Central memory CD4-positive, alpha-beta T cell (primary cell): ENCODE measurements at regions not wholly inside any gene's neighbourhood (a gene's known extent, or its start where the extent isn't known, plus 50 kb on each side); places are given as distances from the start of the nearest gene placed in this dataset.
"Not testable (repeated sequence)": the region's sequence is repeated elsewhere in the genome, so short reads cannot be mapped to it uniquely, and the experiment has no call there.

Experiments used
- DNase-seq: peaks from one replicate; pipeline ENCODE4 v3.0.0; 2022

GRCh38 chr2:147460155-147460554, 384.7 kb upstream of the ACVR2A start:
- DNase-seq, result no peak

GRCh38 chr2:147456779-147457178, 388.1 kb upstream of the ACVR2A start:
- no peak for DNase-seq

- no peak for DNase-seq
Observed at GRCh38 chr2:147451902-147452515, 392.8 kb upstream of the ACVR2A start.

GRCh38 chr2:147450661-147451510, 393.9 kb upstream of the ACVR2A start:
- DNase-seq, result no peak

- DNase-seq, result peak; percentile 73
Observed at GRCh38 chr2:147449323-147449991, 395.4 kb upstream of the ACVR2A start.

- no peak for DNase-seq
Observed at GRCh38 chr2:147442816-147443215, 402.0 kb upstream of the ACVR2A start.

- DNase-seq, result no peak
Observed at GRCh38 chr2:147441182-147441581, 403.6 kb upstream of the ACVR2A start.

GRCh38 chr2:147440734-147441133, 404.1 kb upstream of the ACVR2A start:
- DNase-seq, result no peak

- no peak for DNase-seq
Observed at GRCh38 chr2:147439986-147440385, 404.8 kb upstream of the ACVR2A start.

GRCh38 chr2:147438882-147439281, 405.9 kb upstream of the ACVR2A start:
- no peak for DNase-seq

GRCh38 chr2:147433822-147434221, 411.0 kb upstream of the ACVR2A start:
- DNase-seq, result no peak

GRCh38 chr2:147430408-147430807, 414.4 kb upstream of the ACVR2A start:
- no peak for DNase-seq

GRCh38 chr2:147428120-147428747, 416.6 kb upstream of the ACVR2A start:
- DNase-seq, result no peak

- DNase-seq, result no peak
Observed at GRCh38 chr2:147425437-147426029, 419.3 kb upstream of the ACVR2A start.

GRCh38 chr2:147424766-147425165, 420.1 kb upstream of the ACVR2A start:
- no peak for DNase-seq

GRCh38 chr2:147420947-147421675, 423.7 kb upstream of the ACVR2A start:
- DNase-seq, result no peak

GRCh38 chr2:147420517-147420916, 424.3 kb upstream of the ACVR2A start:
- no peak for DNase-seq

GRCh38 chr2:147416099-147416498, 428.7 kb upstream of the ACVR2A start:
- no peak for DNase-seq

GRCh38 chr2:147414656-147415055, 430.2 kb upstream of the ACVR2A start:
- DNase-seq, result not testable (repeated sequence)

GRCh38 chr2:147408357-147408756, 436.5 kb upstream of the ACVR2A start:
- no peak for DNase-seq

GRCh38 chr2:147405651-147406050, 439.2 kb upstream of the ACVR2A start:
- no peak for DNase-seq

- no peak for DNase-seq
Observed at GRCh38 chr2:147398996-147399395, 445.8 kb upstream of the ACVR2A start.
